ENCODE measurements at regions not wholly inside any gene's neighbourhood (a gene's known extent, or its start where the extent isn't known, plus 50 kb on each side); places are given as distances from the start of the nearest gene placed in this dataset.
"Not testable (repeated sequence)": the region's sequence is repeated elsewhere in the genome, so short reads cannot be mapped to it uniquely, and the experiment has no call there.

GRCh38 chr3:75393288-75393694 lies 270.8 kb upstream of the FRG2C start:
- not testable (repeated sequence) for DNase-seq (ENCODE audit: low read depth in 2 of 2)

GRCh38 chr3:75394102-75394501 lies 270.0 kb upstream of the FRG2C start:
- not testable (repeated sequence) for DNase-seq (ENCODE audit: low read depth in 2 of 2)

GRCh38 chr3:75394562-75395360 lies 269.4 kb upstream of the FRG2C start:
- DNase-seq (ENCODE audit: low read depth in 2 of 2): not testable (repeated sequence)

GRCh38 chr3:75395580-75396315 lies 268.4 kb upstream of the FRG2C start:
- no peak for DNase-seq (ENCODE audit: low read depth in 2 of 2)

GRCh38 chr3:75396316-75396802 lies 267.8 kb upstream of the FRG2C start:
- no peak for DNase-seq (ENCODE audit: low read depth in 2 of 2)

GRCh38 chr3:75397486-75397885 lies 266.6 kb upstream of the FRG2C start:
- DNase-seq (ENCODE audit: low read depth in 2 of 2): not testable (repeated sequence)

- not testable (repeated sequence) for DNase-seq (ENCODE audit: low read depth in 2 of 2)
These were observed 241.8 kb upstream of the FRG2C start for GRCh38 chr3:75422101-75422945.

- not testable (repeated sequence) for DNase-seq (ENCODE audit: low read depth in 2 of 2)
These were observed 238.7 kb upstream of the FRG2C start for GRCh38 chr3:75425379-75425778.

- DNase-seq (ENCODE audit: low read depth in 2 of 2): not testable (repeated sequence)
These were observed 236.6 kb upstream of the FRG2C start for GRCh38 chr3:75427486-75427885.

GRCh38 chr3:75427906-75428305 lies 236.2 kb upstream of the FRG2C start:
- not testable (repeated sequence) for DNase-seq (ENCODE audit: low read depth in 2 of 2)

GRCh38 chr3:75429561-75430220 lies 234.4 kb upstream of the FRG2C start:
- DNase-seq (ENCODE audit: low read depth in 2 of 2): peak; percentile 56 to 62

- not testable (repeated sequence) for DNase-seq (ENCODE audit: low read depth in 2 of 2)
These were observed 233.7 kb upstream of the FRG2C start for GRCh38 chr3:75430406-75430805.

GRCh38 chr3:75431120-75431519 lies 233.0 kb upstream of the FRG2C start:
- not testable (repeated sequence) for DNase-seq (ENCODE audit: low read depth in 2 of 2)

- not testable (repeated sequence) for DNase-seq (ENCODE audit: low read depth in 2 of 2)
These were observed 231.7 kb upstream of the FRG2C start for GRCh38 chr3:75432466-75432865.

GRCh38 chr3:75432885-75433284 lies 231.2 kb upstream of the FRG2C start:
- not testable (repeated sequence) for DNase-seq (ENCODE audit: low read depth in 2 of 2)

GRCh38 chr3:75433295-75433694 lies 230.8 kb upstream of the FRG2C start:
- not testable (repeated sequence) for DNase-seq (ENCODE audit: low read depth in 2 of 2)

GRCh38 chr3:75434276-75434912 lies 229.7 kb upstream of the FRG2C start:
- peak in 1 of 2 donors; percentile 8 for DNase-seq (ENCODE audit: low read depth in 2 of 2)

GRCh38 chr3:75434913-75435793 lies 229.0 kb upstream of the FRG2C start:
- DNase-seq (ENCODE audit: low read depth in 2 of 2): peak; percentile 97 to 100

- not testable (repeated sequence) for DNase-seq (ENCODE audit: low read depth in 2 of 2)
These were observed 228.2 kb upstream of the FRG2C start for GRCh38 chr3:75435794-75436400.
